ENCODE measurements at regions not wholly inside any gene's neighbourhood (a gene's known extent, or its start where the extent isn't known, plus 50 kb on each side); places are given as distances from the start of the nearest gene placed in this dataset.
A peak's percentile ranks its signal among the peaks of the same experiment; 100 is the strongest.
"Not testable (repeated sequence)": the region's sequence is repeated elsewhere in the genome, so short reads cannot be mapped to it uniquely, and the experiment has no call there.

DNA sequence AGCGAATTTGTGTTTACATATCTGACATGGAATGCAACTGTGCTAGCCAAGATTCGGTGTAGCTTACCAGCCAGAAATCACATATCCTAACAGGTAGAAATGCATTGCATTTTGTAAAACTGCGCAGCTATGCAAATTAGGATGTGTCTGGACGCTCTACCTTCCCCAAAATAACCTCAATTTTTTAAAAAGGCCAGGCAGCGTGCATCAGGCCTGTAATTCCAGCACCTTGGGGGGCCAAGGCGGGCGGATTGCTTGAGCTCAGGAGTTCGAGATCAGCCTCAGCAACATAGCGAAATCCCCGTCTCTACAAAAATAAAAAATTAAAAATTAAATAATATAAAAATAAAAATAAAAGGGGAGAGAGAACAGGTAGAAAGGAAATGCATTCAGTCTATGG lies 305.0 kb downstream of the TYW1 start:
- peak overlapping the region; percentile 91 for H3K4me3 Mint-ChIP-seq
- H3K27me3 Mint-ChIP-seq (ENCODE audit: low read depth) = no peaks in the 10 kb centered on the region
- H3K4me1 Mint-ChIP-seq (ENCODE audit: low read depth) = peaks cover 16% of the 10 kb centered on the region
- H3K36me3 Mint-ChIP-seq (ENCODE audit: low read depth) = peaks cover 10% of the 10 kb centered on the region
- no peak overlapping the region for H3K27ac Mint-ChIP-seq
- no peaks in the 10 kb centered on the region for H3K9me3 Mint-ChIP-seq
- DNase-seq (ENCODE audit: low spot score) = no peak

GRCh38 chr7:67302113-67303039 lies 305.7 kb downstream of the TYW1 start:
- H3K27ac Mint-ChIP-seq = peak overlapping the region; percentile 97
- peaks cover 13% of the 10 kb centered on the region for H3K36me3 Mint-ChIP-seq (ENCODE audit: low read depth)
- peak; percentile 98 for DNase-seq (ENCODE audit: low spot score)
- no peaks in the 10 kb centered on the region for H3K27me3 Mint-ChIP-seq (ENCODE audit: low read depth)
- no peaks in the 10 kb centered on the region for H3K9me3 Mint-ChIP-seq
- peak overlapping the region; percentile 91 for H3K4me3 Mint-ChIP-seq
- peaks cover 16% of the 10 kb centered on the region for H3K4me1 Mint-ChIP-seq (ENCODE audit: low read depth)

DNA sequence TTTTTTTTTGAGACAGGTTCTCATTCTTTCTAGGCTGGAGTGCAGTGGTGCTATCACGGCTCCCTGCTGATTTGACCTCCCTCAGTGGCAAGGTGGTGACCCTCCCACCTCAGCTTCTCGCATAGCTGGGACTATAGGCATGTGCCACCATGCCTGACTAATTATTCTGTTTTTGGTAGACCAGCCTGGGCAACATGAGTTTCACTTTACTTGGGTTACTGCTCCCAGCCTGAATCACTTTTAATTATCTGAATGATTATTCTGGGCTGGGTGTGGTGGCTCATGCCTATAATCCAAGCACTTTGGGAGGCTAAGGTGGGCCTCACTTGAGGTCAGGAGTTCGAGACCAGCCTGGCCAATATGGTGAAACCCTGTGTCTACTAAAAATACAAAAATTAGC lies 308.2 kb downstream of the TYW1 start:
- Mint-ChIP-seq H3K36me3 (ENCODE audit: low read depth) (peaks cover 32% of the 10 kb centered on the region), H3K4me1 (ENCODE audit: low read depth) (peaks cover 16% of the 10 kb centered on the region), H3K27ac (peak overlapping the region; percentile 45)
- H3K9me3 Mint-ChIP-seq; DNase-seq (ENCODE audit: low spot score); H3K27me3 Mint-ChIP-seq (ENCODE audit: low read depth); H3K4me3 Mint-ChIP-seq: not testable (repeated sequence)

DNA sequence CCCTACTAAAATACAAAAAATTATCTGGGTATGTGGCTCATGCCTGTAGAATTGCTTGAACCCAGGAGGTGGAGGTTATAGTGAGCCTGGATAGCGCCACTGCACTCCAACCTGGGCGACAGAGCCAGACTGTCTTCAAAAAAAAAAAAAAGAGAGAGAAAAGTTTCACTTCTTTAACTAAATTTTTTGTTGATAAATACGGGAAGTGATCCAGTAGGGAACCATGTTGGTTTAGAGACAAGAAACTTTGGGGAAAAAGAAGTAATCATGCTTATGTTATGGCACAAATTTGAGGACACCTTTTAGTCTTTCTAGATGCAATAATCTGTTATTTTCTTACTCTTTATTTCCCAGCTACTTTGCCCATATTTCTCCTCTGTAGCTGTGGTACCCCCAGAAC lies 309.7 kb downstream of the TYW1 start:
- Mint-ChIP-seq H3K27ac (no peak overlapping the region), H3K36me3 (ENCODE audit: low read depth) (peaks cover 43% of the 10 kb centered on the region), H3K4me3 (no peak overlapping the region), H3K9me3 (no peaks in the 10 kb centered on the region), H3K27me3 (ENCODE audit: low read depth) (no peaks in the 10 kb centered on the region), H3K4me1 (ENCODE audit: low read depth) (peaks cover 13% of the 10 kb centered on the region)
- no peak for DNase-seq (ENCODE audit: low spot score)

GRCh38 chr7:67309764-67310549 lies 313.3 kb downstream of the TYW1 start:
- peaks cover 8% of the 10 kb centered on the region for H3K4me1 Mint-ChIP-seq (ENCODE audit: low read depth)
- DNase-seq (ENCODE audit: low spot score) = no peak
- no peak overlapping the region for H3K27ac Mint-ChIP-seq
- H3K36me3 Mint-ChIP-seq (ENCODE audit: low read depth) = peaks cover 64% of the 10 kb centered on the region
- H3K9me3 Mint-ChIP-seq = no peaks in the 10 kb centered on the region
- no peak overlapping the region for H3K4me3 Mint-ChIP-seq
- H3K27me3 Mint-ChIP-seq (ENCODE audit: low read depth) = no peaks in the 10 kb centered on the region

DNA sequence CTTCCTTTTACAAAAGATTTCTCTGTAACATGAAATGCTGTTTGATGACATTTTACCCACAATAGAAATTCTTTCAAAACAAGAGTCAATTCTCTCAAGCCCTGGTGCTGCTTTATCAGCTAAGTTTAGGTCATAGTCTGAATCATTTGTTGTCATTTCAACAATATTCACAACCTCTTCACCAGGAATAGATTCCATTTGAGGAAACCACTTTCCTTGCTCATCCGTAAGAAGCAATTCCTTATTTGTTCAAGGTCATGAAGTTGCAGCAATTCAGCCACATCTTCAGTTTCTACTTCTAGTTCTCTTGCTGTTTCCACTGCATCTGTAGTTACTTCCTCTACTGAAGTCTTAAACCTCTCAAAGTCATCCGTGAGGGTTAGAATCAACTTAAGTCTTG lies 315.3 kb downstream of the TYW1 start:
- Mint-ChIP-seq H3K36me3 (ENCODE audit: low read depth) (peaks cover 61% of the 10 kb centered on the region), H3K9me3 (no peaks in the 10 kb centered on the region), H3K4me3 (no peak overlapping the region), H3K4me1 (ENCODE audit: low read depth) (peaks cover 2% of the 10 kb centered on the region), H3K27me3 (ENCODE audit: low read depth) (no peaks in the 10 kb centered on the region), H3K27ac (no peak overlapping the region)
- DNase-seq (ENCODE audit: low spot score) = no peak

GRCh38 chr7:67313213-67313612 lies 316.6 kb downstream of the TYW1 start:
- no peaks in the 10 kb centered on the region for H3K9me3 Mint-ChIP-seq
- H3K27me3 Mint-ChIP-seq (ENCODE audit: low read depth) = no peaks in the 10 kb centered on the region
- H3K36me3 Mint-ChIP-seq (ENCODE audit: low read depth) = peaks cover 53% of the 10 kb centered on the region
- H3K4me3 Mint-ChIP-seq = no peak overlapping the region
- DNase-seq (ENCODE audit: low spot score) = no peak
- H3K4me1 Mint-ChIP-seq (ENCODE audit: low read depth) = peaks cover 2% of the 10 kb centered on the region
- no peak overlapping the region for H3K27ac Mint-ChIP-seq

DNA sequence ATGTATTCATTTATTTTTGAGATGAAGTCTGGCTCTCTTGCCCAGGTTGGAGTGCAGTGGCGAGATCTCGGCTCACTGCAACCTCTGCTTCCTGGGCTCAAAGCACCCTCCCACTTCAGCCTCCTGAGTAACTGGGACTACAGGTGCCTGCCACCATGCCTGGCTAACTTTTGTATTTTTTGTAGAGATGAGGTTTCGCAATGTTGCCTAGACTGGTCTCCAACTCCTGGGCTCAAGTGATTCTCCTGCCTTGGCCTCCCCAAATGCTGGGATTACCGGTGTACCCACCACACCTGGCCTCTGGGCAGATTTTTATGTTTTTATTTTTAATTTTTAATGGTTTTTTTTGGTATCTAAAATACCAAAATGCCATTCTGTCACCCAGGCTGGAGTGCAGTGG lies 320.3 kb downstream of the TYW1 start:
- peaks cover 30% of the 10 kb centered on the region for H3K36me3 Mint-ChIP-seq (ENCODE audit: low read depth)
- H3K4me3 Mint-ChIP-seq; H3K27ac Mint-ChIP-seq; H3K27me3 Mint-ChIP-seq (ENCODE audit: low read depth); H3K4me1 Mint-ChIP-seq (ENCODE audit: low read depth); H3K9me3 Mint-ChIP-seq; DNase-seq (ENCODE audit: low spot score): not testable (repeated sequence)

GRCh38 chr7:67328257-67328656 lies 331.6 kb downstream of the TYW1 start:
- H3K36me3 Mint-ChIP-seq (ENCODE audit: low read depth); DNase-seq (ENCODE audit: low spot score); H3K4me3 Mint-ChIP-seq; H3K27me3 Mint-ChIP-seq (ENCODE audit: low read depth); H3K27ac Mint-ChIP-seq; H3K4me1 Mint-ChIP-seq (ENCODE audit: low read depth); H3K9me3 Mint-ChIP-seq: not testable (repeated sequence)

GRCh38 chr7:67335165-67335564 lies 338.5 kb downstream of the TYW1 start:
- H3K27me3 Mint-ChIP-seq (ENCODE audit: low read depth); DNase-seq (ENCODE audit: low spot score); H3K4me1 Mint-ChIP-seq (ENCODE audit: low read depth); H3K36me3 Mint-ChIP-seq (ENCODE audit: low read depth); H3K27ac Mint-ChIP-seq; H3K9me3 Mint-ChIP-seq; H3K4me3 Mint-ChIP-seq: not testable (repeated sequence)

DNA sequence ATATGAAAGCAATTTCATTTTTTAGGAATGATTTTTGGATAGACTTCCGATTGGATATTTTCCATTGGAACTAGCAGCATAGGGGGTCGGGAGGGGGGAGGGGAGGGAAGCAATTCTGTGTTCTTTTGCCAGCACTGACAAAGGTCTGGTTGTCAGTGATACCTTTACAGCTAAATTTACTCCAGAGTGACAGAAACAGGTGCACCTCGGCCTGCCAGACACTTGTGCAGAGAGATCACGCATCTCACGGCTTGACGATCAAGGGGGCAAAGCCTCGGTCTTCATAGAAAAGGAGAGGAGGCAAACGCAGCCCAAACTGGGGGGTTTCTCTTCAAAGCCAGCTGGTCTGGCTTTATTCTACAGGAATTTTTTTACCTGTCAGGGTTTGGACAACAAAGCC lies 339.0 kb downstream of the TYW1 start:
- H3K4me3 Mint-ChIP-seq; H3K27me3 Mint-ChIP-seq (ENCODE audit: low read depth); H3K36me3 Mint-ChIP-seq (ENCODE audit: low read depth); H3K4me1 Mint-ChIP-seq (ENCODE audit: low read depth); DNase-seq (ENCODE audit: low spot score); H3K27ac Mint-ChIP-seq; H3K9me3 Mint-ChIP-seq: not testable (repeated sequence)

DNA sequence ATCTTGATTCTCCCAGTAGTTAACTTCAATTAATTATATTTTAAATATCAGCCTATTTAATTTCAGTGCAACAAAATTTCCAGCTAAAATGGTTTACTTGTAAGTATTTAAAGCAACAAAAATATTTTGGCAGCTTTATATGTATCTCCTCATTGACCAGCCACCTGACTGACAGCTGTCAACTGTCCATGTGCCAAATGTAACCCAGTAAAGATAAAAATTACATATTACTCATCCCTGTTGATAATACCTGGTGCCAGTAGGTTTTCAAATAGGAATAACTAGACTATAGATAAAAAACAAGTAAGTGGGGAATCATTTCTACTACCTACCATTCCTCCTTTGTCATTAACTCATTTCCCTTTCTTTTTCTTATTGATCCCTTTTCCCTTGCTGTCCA lies 341.9 kb downstream of the TYW1 start:
- H3K4me1 Mint-ChIP-seq (ENCODE audit: low read depth); H3K27ac Mint-ChIP-seq; H3K27me3 Mint-ChIP-seq (ENCODE audit: low read depth); H3K36me3 Mint-ChIP-seq (ENCODE audit: low read depth); DNase-seq (ENCODE audit: low spot score); H3K4me3 Mint-ChIP-seq; H3K9me3 Mint-ChIP-seq: not testable (repeated sequence)

GRCh38 chr7:67341153-67341768 lies 344.6 kb downstream of the TYW1 start:
- H3K9me3 Mint-ChIP-seq = no peaks in the 10 kb centered on the region
- no peak for DNase-seq (ENCODE audit: low spot score)
- peaks cover 12% of the 10 kb centered on the region for H3K36me3 Mint-ChIP-seq (ENCODE audit: low read depth)
- no peaks in the 10 kb centered on the region for H3K4me1 Mint-ChIP-seq (ENCODE audit: low read depth)
- no peak overlapping the region for H3K4me3 Mint-ChIP-seq
- no peak overlapping the region for H3K27ac Mint-ChIP-seq
- no peaks in the 10 kb centered on the region for H3K27me3 Mint-ChIP-seq (ENCODE audit: low read depth)

DNA sequence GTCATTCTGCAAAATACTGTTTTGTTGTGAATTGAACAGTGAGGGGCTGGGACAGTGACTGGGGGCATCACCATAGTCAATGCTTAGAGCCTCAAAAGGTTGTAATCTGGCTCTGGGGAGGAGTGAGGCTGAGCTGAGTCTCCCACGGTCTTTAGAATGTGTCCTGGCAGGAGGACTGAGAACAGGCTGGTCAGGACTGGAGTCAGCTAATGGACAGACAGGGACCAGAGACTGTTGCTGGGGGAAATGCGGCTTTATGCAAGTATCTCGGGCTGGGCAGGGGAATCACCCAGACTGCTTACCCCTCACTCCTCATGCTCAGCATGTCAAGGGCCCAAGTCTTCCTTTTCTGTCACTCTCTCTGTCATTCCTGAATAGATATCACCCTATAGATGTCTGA lies 346.5 kb downstream of the TYW1 start:
- H3K27ac Mint-ChIP-seq = no peak overlapping the region
- no peak for DNase-seq (ENCODE audit: low spot score)
- no peaks in the 10 kb centered on the region for H3K9me3 Mint-ChIP-seq
- no peaks in the 10 kb centered on the region for H3K4me1 Mint-ChIP-seq (ENCODE audit: low read depth)
- peaks cover 12% of the 10 kb centered on the region for H3K36me3 Mint-ChIP-seq (ENCODE audit: low read depth)
- no peak overlapping the region for H3K4me3 Mint-ChIP-seq
- H3K27me3 Mint-ChIP-seq (ENCODE audit: low read depth) = no peaks in the 10 kb centered on the region
